DND-41 (cell line): ENCODE measurements at regions not wholly inside any gene's neighbourhood (a gene's known extent, or its start where the extent isn't known, plus 50 kb on each side); places are given as distances from the start of the nearest gene placed in this dataset.

Source experiments
- EZH2 ChIP-seq: IDR thresholded peaks from 3 replicates; pipeline ENCODE4 v1.6.1; 2012; ENCODE audit warnings: borderline replicate concordance, low read depth, mild to moderate bottlenecking, moderate library complexity, low read length, inconsistent platforms; ENCODE audit not compliant: severe bottlenecking
- TF ChIP-seq, protein P1 (sequence below): IDR thresholded peaks from 2 replicates; pipeline ENCODE4 v1.5.1; 2012; ENCODE audit warnings: borderline replicate concordance, low read length, moderate library complexity, mild to moderate bottlenecking; ENCODE audit not compliant: poor library complexity, severe bottlenecking; ENCODE audit errors: extremely low read depth

DNA sequence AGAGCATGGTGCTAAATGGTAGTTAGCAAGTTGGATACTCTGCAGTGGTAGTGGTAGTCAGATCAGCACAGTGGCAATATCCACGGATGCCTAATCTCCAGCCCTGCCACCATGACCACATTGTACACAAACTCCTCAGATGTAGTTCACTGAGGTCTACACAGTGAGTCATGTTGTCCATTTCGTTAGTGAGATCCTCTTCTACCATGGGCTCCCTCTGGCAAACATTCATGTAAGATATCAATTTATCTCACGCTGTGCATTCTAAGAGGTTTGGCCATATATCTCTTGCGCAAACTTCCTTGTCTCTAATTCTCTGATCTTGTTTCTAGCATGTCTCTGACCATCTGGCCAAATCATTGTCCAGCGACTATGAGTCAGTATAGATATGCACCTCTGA lies 58.2 kb downstream of the POLR1D start:
- TF ChIP-seq, protein P1, sequence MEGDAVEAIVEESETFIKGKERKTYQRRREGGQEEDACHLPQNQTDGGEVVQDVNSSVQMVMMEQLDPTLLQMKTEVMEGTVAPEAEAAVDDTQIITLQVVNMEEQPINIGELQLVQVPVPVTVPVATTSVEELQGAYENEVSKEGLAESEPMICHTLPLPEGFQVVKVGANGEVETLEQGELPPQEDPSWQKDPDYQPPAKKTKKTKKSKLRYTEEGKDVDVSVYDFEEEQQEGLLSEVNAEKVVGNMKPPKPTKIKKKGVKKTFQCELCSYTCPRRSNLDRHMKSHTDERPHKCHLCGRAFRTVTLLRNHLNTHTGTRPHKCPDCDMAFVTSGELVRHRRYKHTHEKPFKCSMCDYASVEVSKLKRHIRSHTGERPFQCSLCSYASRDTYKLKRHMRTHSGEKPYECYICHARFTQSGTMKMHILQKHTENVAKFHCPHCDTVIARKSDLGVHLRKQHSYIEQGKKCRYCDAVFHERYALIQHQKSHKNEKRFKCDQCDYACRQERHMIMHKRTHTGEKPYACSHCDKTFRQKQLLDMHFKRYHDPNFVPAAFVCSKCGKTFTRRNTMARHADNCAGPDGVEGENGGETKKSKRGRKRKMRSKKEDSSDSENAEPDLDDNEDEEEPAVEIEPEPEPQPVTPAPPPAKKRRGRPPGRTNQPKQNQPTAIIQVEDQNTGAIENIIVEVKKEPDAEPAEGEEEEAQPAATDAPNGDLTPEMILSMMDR = no peak
- no peak for TF ChIP-seq EZH2
